GM23338 (cell line): ENCODE measurements at regions not wholly inside any gene's neighbourhood (a gene's known extent, or its start where the extent isn't known, plus 50 kb on each side); places are given as distances from the start of the nearest gene placed in this dataset.

Experiments
- ATAC-seq: fragments of 200-7000 bp; cut with Tn5 transposase; 3 replicates; pipeline ENCODE4 v1.9.1; 2020
- DNase-seq: peaks from one replicate; pipeline ENCODE4 v3.0.0-alpha.2; 2015; ENCODE audit warnings: low spot score
- H2AFZ ChIP-seq: fragments of 200-600 bp; sonication (generic); 2 replicates; pipeline ENCODE4 v1.8.0; 2016; ENCODE audit warnings: antibody characterized with exemption, mild to moderate bottlenecking, moderate library complexity
- H3F3A ChIP-seq: fragments of 200-600 bp; sonication (generic); replicated peaks from 2 replicates; pipeline ENCODE4 v1.8.0; 2017; ENCODE audit warnings: antibody characterized with exemption, mixed run types, low read depth
- H3K27ac ChIP-seq: fragments of 200-600 bp; sonication (generic); 2 replicates; pipeline ENCODE4 v1.6.1; 2016; ENCODE audit warnings: low read depth
- H3K27me3 ChIP-seq: fragments of 200-600 bp; sonication (generic); 2 replicates; pipeline ENCODE4 v1.8.0; 2016; ENCODE audit warnings: mild to moderate bottlenecking, mixed run types, moderate library complexity; ENCODE audit not compliant: insufficient read depth
- H3K36me3 ChIP-seq: fragments of 200-600 bp; sonication (generic); 2 replicates; pipeline ENCODE4 v1.8.0; 2016; ENCODE audit warnings: mild to moderate bottlenecking; ENCODE audit not compliant: insufficient read depth
- H3K4me1 ChIP-seq: fragments of 200-600 bp; sonication (generic); 2 replicates; pipeline ENCODE4 v1.8.0; 2016; ENCODE audit warnings: mild to moderate bottlenecking, moderate library complexity; ENCODE audit not compliant: insufficient read depth
- H3K4me2 ChIP-seq: fragments of 200-600 bp; sonication (generic); 2 replicates; pipeline ENCODE4 v1.7.1; 2017; ENCODE audit warnings: mixed run types
- H3K4me3 ChIP-seq: fragments of 200-600 bp; sonication (generic); 2 replicates; pipeline ENCODE4 v1.6.1; 2016; ENCODE audit warnings: mixed run types
- H3K79me2 ChIP-seq: fragments of 200-600 bp; sonication (generic); replicated peaks from 2 replicates; pipeline ENCODE4 v1.8.0; 2017; ENCODE audit warnings: mild to moderate bottlenecking; ENCODE audit not compliant: insufficient read depth
- H3K9me2 ChIP-seq: fragments of 200-600 bp; sonication (generic); 2 replicates; pipeline ENCODE4 v1.8.0; 2017; ENCODE audit not compliant: insufficient read depth
- H4K20me1 ChIP-seq: fragments of 200-600 bp; sonication (generic); replicated peaks from 2 replicates; pipeline ENCODE4 v1.8.0; 2017; ENCODE audit warnings: mild to moderate bottlenecking; ENCODE audit not compliant: insufficient read depth
- H3K27ac Mint-ChIP-seq: 2 replicates; pipeline ENCODE4 v1.8.0; 2020; ENCODE audit warnings: inconsistent platforms, mild to moderate bottlenecking, moderate library complexity, mixed read lengths
- H3K27me3 Mint-ChIP-seq: 3 replicates; pipeline ENCODE4 v1.8.0; 2022; ENCODE audit warnings: low read depth, mild to moderate bottlenecking, moderate library complexity, mixed read lengths, inconsistent platforms; ENCODE audit not compliant: insufficient read depth, poor library complexity
- H3K36me3 Mint-ChIP-seq: 3 replicates; pipeline ENCODE4 v1.8.0; 2021; ENCODE audit warnings: low read depth, mild to moderate bottlenecking, inconsistent platforms, moderate library complexity, mixed read lengths
- H3K4me1 Mint-ChIP-seq: 3 replicates; pipeline ENCODE4 v1.8.0; 2020; ENCODE audit warnings: mild to moderate bottlenecking, inconsistent platforms, mixed read lengths
- H3K4me3 Mint-ChIP-seq: 3 replicates; pipeline ENCODE4 v1.8.0; 2021; ENCODE audit warnings: moderate library complexity, mild to moderate bottlenecking, inconsistent platforms, mixed read lengths
- H3K9me3 Mint-ChIP-seq: 3 replicates; pipeline ENCODE4 v1.8.0; 2020; ENCODE audit warnings: moderate library complexity, mild to moderate bottlenecking, inconsistent platforms, mixed read lengths
- CREB1 ChIP-seq: fragments of 250-450 bp; sonication (Bioruptor Pico); IDR thresholded peaks from 2 replicates; pipeline ENCODE4 v1.5.0; 2020; ENCODE audit warnings: low read depth, mild to moderate bottlenecking, moderate library complexity
- EZH2phosphoT487 ChIP-seq: fragments of 200-600 bp; sonication (generic); IDR thresholded peaks from one replicate; pipeline ENCODE4 v1.8.1; 2018; ENCODE audit warnings: antibody characterized with exemption; ENCODE audit not compliant: unreplicated experiment
- POLR2AphosphoS5 ChIP-seq: IDR thresholded peaks from 2 replicates; pipeline ENCODE4 v1.6.1; 2016; ENCODE audit warnings: antibody characterized with exemption, low read depth
- STAT1 ChIP-seq: IDR thresholded peaks from one replicate; pipeline ENCODE4 v1.6.1; 2016; ENCODE audit warnings: antibody characterized with exemption; ENCODE audit not compliant: unreplicated experiment
- ZNF331 ChIP-seq: fragments of 250-450 bp; sonication (Bioruptor Pico); IDR thresholded peaks from 2 replicates; pipeline ENCODE4 v1.5.0; 2020; ENCODE audit warnings: low read depth, mild to moderate bottlenecking, moderate library complexity
- TF ChIP-seq, protein P1 (sequence below): fragments of 250-450 bp; sonication (Bioruptor Pico); IDR thresholded peaks from 2 replicates; pipeline ENCODE4 v1.5.0; 2020; ENCODE audit warnings: mild to moderate bottlenecking, moderate library complexity
- TF ChIP-seq, protein P2 (sequence below): IDR thresholded peaks from one replicate; pipeline ENCODE4 v1.6.1; 2018; ENCODE audit warnings: antibody characterized with exemption; ENCODE audit not compliant: unreplicated experiment
- TF ChIP-seq, protein P3 (sequence below), 2 experiments: fragments of 200-600 bp in 1 of 2; sonication (generic) in 1 of 2; conservative IDR thresholded peaks; 2 replicates each; pipeline versions ENCODE4 v1.5.1 to v1.6.1; 2016 to 2017; ENCODE audit warnings: antibody characterized with exemption in 2 of 2, low read depth in 2 of 2, mild to moderate bottlenecking in 2 of 2, moderate library complexity in 1 of 2
- TF ChIP-seq, protein P4 (sequence below): IDR thresholded peaks from 2 replicates; pipeline ENCODE4 v1.6.1; 2016; ENCODE audit warnings: antibody characterized with exemption

DNA sequence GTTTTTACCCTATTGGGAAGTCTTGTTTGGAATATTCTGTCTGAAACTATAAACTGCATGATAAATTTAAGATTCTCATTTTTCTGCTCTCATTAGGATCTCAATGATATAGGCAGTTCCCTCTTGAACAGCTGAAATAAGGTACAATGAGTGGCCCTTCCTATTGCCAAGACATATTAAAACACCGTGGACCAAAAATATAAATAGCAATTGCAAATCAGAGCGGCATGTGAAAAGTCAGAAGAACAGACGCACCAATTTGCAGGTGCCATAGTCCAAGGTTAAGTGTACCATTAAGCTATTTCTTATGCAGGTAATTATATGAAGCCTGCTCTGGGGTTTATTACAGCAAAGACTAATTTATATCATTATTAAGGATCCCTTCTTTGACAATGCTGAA is 920.8 kb upstream of the CELF2 start (continued):
- TF ChIP-seq, protein P1, sequence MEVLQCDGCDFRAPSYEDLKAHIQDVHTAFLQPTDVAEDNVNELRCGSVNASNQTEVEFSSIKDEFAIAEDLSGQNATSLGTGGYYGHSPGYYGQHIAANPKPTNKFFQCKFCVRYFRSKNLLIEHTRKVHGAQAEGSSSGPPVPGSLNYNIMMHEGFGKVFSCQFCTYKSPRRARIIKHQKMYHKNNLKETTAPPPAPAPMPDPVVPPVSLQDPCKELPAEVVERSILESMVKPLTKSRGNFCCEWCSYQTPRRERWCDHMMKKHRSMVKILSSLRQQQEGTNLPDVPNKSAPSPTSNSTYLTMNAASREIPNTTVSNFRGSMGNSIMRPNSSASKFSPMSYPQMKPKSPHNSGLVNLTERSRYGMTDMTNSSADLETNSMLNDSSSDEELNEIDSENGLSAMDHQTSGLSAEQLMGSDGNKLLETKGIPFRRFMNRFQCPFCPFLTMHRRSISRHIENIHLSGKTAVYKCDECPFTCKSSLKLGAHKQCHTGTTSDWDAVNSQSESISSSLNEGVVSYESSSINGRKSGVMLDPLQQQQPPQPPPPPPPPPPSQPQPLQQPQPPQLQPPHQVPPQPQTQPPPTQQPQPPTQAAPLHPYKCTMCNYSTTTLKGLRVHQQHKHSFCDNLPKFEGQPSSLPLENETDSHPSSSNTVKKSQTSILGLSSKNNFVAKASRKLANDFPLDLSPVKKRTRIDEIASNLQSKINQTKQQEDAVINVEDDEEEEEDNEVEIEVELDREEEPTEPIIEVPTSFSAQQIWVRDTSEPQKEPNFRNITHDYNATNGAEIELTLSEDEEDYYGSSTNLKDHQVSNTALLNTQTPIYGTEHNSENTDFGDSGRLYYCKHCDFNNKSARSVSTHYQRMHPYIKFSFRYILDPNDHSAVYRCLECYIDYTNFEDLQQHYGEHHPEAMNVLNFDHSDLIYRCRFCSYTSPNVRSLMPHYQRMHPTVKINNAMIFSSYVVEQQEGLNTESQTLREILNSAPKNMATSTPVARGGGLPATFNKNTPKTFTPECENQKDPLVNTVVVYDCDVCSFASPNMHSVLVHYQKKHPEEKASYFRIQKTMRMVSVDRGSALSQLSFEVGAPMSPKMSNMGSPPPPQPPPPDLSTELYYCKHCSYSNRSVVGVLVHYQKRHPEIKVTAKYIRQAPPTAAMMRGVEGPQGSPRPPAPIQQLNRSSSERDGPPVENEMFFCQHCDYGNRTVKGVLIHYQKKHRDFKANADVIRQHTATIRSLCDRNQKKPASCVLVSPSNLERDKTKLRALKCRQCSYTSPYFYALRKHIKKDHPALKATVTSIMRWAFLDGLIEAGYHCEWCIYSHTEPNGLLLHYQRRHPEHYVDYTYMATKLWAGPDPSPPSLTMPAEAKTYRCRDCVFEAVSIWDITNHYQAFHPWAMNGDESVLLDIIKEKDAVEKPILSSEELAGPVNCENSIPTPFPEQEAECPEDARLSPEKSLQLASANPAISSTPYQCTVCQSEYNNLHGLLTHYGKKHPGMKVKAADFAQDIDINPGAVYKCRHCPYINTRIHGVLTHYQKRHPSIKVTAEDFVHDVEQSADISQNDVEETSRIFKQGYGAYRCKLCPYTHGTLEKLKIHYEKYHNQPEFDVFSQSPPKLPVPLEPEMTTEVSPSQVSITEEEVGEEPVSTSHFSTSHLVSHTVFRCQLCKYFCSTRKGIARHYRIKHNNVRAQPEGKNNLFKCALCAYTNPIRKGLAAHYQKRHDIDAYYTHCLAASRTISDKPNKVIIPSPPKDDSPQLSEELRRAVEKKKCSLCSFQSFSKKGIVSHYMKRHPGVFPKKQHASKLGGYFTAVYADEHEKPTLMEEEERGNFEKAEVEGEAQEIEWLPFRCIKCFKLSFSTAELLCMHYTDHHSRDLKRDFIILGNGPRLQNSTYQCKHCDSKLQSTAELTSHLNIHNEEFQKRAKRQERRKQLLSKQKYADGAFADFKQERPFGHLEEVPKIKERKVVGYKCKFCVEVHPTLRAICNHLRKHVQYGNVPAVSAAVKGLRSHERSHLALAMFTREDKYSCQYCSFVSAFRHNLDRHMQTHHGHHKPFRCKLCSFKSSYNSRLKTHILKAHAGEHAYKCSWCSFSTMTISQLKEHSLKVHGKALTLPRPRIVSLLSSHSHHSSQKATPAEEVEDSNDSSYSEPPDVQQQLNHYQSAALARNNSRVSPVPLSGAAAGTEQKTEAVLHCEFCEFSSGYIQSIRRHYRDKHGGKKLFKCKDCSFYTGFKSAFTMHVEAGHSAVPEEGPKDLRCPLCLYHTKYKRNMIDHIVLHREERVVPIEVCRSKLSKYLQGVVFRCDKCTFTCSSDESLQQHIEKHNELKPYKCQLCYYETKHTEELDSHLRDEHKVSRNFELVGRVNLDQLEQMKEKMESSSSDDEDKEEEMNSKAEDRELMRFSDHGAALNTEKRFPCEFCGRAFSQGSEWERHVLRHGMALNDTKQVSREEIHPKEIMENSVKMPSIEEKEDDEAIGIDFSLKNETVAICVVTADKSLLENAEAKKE (CRISPR knock-in tag) = no peak
- TF ChIP-seq, protein P2, sequence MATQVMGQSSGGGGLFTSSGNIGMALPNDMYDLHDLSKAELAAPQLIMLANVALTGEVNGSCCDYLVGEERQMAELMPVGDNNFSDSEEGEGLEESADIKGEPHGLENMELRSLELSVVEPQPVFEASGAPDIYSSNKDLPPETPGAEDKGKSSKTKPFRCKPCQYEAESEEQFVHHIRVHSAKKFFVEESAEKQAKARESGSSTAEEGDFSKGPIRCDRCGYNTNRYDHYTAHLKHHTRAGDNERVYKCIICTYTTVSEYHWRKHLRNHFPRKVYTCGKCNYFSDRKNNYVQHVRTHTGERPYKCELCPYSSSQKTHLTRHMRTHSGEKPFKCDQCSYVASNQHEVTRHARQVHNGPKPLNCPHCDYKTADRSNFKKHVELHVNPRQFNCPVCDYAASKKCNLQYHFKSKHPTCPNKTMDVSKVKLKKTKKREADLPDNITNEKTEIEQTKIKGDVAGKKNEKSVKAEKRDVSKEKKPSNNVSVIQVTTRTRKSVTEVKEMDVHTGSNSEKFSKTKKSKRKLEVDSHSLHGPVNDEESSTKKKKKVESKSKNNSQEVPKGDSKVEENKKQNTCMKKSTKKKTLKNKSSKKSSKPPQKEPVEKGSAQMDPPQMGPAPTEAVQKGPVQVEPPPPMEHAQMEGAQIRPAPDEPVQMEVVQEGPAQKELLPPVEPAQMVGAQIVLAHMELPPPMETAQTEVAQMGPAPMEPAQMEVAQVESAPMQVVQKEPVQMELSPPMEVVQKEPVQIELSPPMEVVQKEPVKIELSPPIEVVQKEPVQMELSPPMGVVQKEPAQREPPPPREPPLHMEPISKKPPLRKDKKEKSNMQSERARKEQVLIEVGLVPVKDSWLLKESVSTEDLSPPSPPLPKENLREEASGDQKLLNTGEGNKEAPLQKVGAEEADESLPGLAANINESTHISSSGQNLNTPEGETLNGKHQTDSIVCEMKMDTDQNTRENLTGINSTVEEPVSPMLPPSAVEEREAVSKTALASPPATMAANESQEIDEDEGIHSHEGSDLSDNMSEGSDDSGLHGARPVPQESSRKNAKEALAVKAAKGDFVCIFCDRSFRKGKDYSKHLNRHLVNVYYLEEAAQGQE = no peak
- TF ChIP-seq, protein P3, sequence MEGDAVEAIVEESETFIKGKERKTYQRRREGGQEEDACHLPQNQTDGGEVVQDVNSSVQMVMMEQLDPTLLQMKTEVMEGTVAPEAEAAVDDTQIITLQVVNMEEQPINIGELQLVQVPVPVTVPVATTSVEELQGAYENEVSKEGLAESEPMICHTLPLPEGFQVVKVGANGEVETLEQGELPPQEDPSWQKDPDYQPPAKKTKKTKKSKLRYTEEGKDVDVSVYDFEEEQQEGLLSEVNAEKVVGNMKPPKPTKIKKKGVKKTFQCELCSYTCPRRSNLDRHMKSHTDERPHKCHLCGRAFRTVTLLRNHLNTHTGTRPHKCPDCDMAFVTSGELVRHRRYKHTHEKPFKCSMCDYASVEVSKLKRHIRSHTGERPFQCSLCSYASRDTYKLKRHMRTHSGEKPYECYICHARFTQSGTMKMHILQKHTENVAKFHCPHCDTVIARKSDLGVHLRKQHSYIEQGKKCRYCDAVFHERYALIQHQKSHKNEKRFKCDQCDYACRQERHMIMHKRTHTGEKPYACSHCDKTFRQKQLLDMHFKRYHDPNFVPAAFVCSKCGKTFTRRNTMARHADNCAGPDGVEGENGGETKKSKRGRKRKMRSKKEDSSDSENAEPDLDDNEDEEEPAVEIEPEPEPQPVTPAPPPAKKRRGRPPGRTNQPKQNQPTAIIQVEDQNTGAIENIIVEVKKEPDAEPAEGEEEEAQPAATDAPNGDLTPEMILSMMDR (conservative IDR thresholded peaks at IDR 0.05; ENCODE audit: low read depth in 2 of 2) = no peak

DNA sequence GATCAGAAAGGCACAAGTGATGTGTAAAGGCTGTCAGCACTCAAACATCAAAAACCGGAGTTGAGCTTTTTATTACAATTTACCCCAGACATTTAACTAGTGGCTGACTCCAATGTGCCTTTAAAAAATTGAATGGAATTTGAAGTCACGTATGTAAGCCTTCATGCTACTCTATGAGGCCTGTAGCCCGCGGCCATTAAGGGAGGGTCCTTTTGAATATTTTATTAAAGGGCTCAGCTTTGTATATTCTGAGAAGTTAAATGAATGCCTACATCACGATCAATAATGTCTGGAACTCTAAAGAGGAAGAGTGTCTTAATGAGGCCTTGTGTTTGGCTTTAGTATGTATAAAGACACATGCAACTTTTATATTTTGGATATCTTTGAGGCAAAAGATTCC is 916.6 kb upstream of the CELF2 start:
- no peak overlapping the region for H3K4me3 ChIP-seq
- H2AFZ ChIP-seq = no peak overlapping the region
- H3K27ac ChIP-seq = no peak overlapping the region
- Mint-ChIP-seq H3K4me1 (no peaks in the 10 kb centered on the region), H3K36me3 (no peaks in the 10 kb centered on the region), H3K9me3 (peaks cover 9% of the 10 kb centered on the region; the same call in 2 of the 3 replicates), H3K27ac (no peak overlapping the region), H3K27me3 (no peaks in the 10 kb centered on the region), H3K4me3 (no peak overlapping the region)
- DNase-seq = no peak
- no peaks in the 10 kb centered on the region for H3K36me3 ChIP-seq
- no peaks in the 10 kb centered on the region for H3K27me3 ChIP-seq
- no peak overlapping the region for H3K4me2 ChIP-seq
- H3K79me2 ChIP-seq = no peaks in the 10 kb centered on the region
- no peaks in the 10 kb centered on the region for H3K4me1 ChIP-seq
- H4K20me1 ChIP-seq = no peaks in the 10 kb centered on the region
- no peaks in the 10 kb centered on the region; the same call in 1 of the 2 replicates for H3K9me2 ChIP-seq
- no peaks in the 10 kb centered on the region for H3F3A ChIP-seq
- no peak for ATAC-seq
- TF ChIP-seq ZNF331 (CRISPR knock-in tag) (no peak), STAT1 (no peak), POLR2AphosphoS5 (no peak), CREB1 (CRISPR knock-in tag) (no peak), EZH2phosphoT487 (no peak)
- TF ChIP-seq, protein P2 = no peak
- TF ChIP-seq, protein P4, sequence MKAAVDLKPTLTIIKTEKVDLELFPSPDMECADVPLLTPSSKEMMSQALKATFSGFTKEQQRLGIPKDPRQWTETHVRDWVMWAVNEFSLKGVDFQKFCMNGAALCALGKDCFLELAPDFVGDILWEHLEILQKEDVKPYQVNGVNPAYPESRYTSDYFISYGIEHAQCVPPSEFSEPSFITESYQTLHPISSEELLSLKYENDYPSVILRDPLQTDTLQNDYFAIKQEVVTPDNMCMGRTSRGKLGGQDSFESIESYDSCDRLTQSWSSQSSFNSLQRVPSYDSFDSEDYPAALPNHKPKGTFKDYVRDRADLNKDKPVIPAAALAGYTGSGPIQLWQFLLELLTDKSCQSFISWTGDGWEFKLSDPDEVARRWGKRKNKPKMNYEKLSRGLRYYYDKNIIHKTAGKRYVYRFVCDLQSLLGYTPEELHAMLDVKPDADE = no peak
